ENCODE measurements at regions not wholly inside any gene's neighbourhood (a gene's known extent, or its start where the extent isn't known, plus 50 kb on each side); places are given as distances from the start of the nearest gene placed in this dataset.

GRCh38 chr2:149872638-149873150 lies 285.1 kb upstream of the MMADHC start:
- H3K27ac ChIP-seq, result no peak overlapping the region
- CTCF ChIA-PET, result no interaction called here
- no peaks in the 10 kb centered on the region for H3F3A ChIP-seq (ENCODE audit: insufficient read depth, low read depth)
- H3K4me2 ChIP-seq, result no peak overlapping the region
- POLR2A ChIA-PET (ENCODE audit: unreplicated experiment), result no interaction called here
- 0 out of 2 replicates have a peak, but pooled peaks cover 4% of the 10 kb centered on the region for H3K4me1 ChIP-seq (replicated peaks; ENCODE audit: insufficient read depth)
- no peak for TF ChIP-seq CTCF (conservative IDR thresholded peaks at IDR 0.05)
- no peak for TF ChIP-seq EZH2 (IDR thresholded peaks at IDR 0.05; ENCODE audit: low read depth)
- H2AFZ ChIP-seq, result no peak overlapping the region
- H3K27me3 ChIP-seq (ENCODE audit: insufficient read depth, low read depth), result no peaks in the 10 kb centered on the region
- H3K4me3 ChIP-seq, result no peak overlapping the region
- no peaks in the 10 kb centered on the region for H3K9me3 ChIP-seq (ENCODE audit: insufficient read depth, low read depth)
- no peaks in the 10 kb centered on the region for H3K9me2 ChIP-seq (ENCODE audit: insufficient read depth)
- no peaks in the 10 kb centered on the region for H3K79me2 ChIP-seq (ENCODE audit: low read depth)
- BruUV-seq (replicated peaks), result no TSS peak
- DNase-seq, result no peak
- no peaks in the 10 kb centered on the region for H3K36me3 ChIP-seq (ENCODE audit: low read depth)
- intact Hi-C loops (cut with micrococcal nuclease; ENCODE audit: unreplicated experiment), result no loop called here
- no peaks in the 10 kb centered on the region for H4K20me1 ChIP-seq (ENCODE audit: insufficient read depth)

GRCh38 chr2:149872041-149872440 lies 284.5 kb upstream of the MMADHC start:
- no TSS peak for BruUV-seq (replicated peaks)
- Histone ChIP-seq H3K79me2 (ENCODE audit: low read depth) (no peaks in the 10 kb centered on the region), H3K9me2 (ENCODE audit: insufficient read depth) (no peaks in the 10 kb centered on the region), H3K4me3 (no peak overlapping the region), H3K27ac (no peak overlapping the region), H3K9me3 (ENCODE audit: insufficient read depth, low read depth) (no peaks in the 10 kb centered on the region), H3K4me1 (replicated peaks; ENCODE audit: insufficient read depth) (no peaks in the 10 kb centered on the region), H2AFZ (no peak overlapping the region), H3K4me2 (no peak overlapping the region), H4K20me1 (ENCODE audit: insufficient read depth) (no peaks in the 10 kb centered on the region), H3K27me3 (ENCODE audit: insufficient read depth, low read depth) (no peaks in the 10 kb centered on the region), H3F3A (ENCODE audit: insufficient read depth, low read depth) (no peaks in the 10 kb centered on the region), H3K36me3 (ENCODE audit: low read depth) (no peaks in the 10 kb centered on the region)
- no peak for DNase-seq
- CTCF ChIA-PET, result no interaction called here
- no peak for TF ChIP-seq EZH2 (IDR thresholded peaks at IDR 0.05; ENCODE audit: low read depth)
- no peak for TF ChIP-seq CTCF (conservative IDR thresholded peaks at IDR 0.05)
- POLR2A ChIA-PET (ENCODE audit: unreplicated experiment), result no interaction called here
- intact Hi-C loops (cut with micrococcal nuclease; ENCODE audit: unreplicated experiment), result no loop called here

- CTCF ChIA-PET, result no interaction called here
- TF ChIP-seq EZH2 (IDR thresholded peaks at IDR 0.05; ENCODE audit: low read depth) (no peak), CTCF (conservative IDR thresholded peaks at IDR 0.05) (no peak)
- no peak overlapping the region for H2AFZ ChIP-seq
- POLR2A ChIA-PET (ENCODE audit: unreplicated experiment), result no interaction called here
- H3K4me2 ChIP-seq, result no peak overlapping the region
- no peaks in the 10 kb centered on the region for H3K9me2 ChIP-seq (ENCODE audit: insufficient read depth)
- H3K4me1 ChIP-seq (replicated peaks; ENCODE audit: insufficient read depth), result no peaks in the 10 kb centered on the region
- H3K27me3 ChIP-seq (ENCODE audit: insufficient read depth, low read depth), result no peaks in the 10 kb centered on the region
- no peaks in the 10 kb centered on the region for H3K9me3 ChIP-seq (ENCODE audit: insufficient read depth, low read depth)
- H3K79me2 ChIP-seq (ENCODE audit: low read depth), result no peaks in the 10 kb centered on the region
- BruUV-seq (replicated peaks), result no TSS peak
- H3F3A ChIP-seq (ENCODE audit: insufficient read depth, low read depth), result no peaks in the 10 kb centered on the region
- no peak overlapping the region for H3K27ac ChIP-seq
- no peaks in the 10 kb centered on the region for H3K36me3 ChIP-seq (ENCODE audit: low read depth)
- H3K4me3 ChIP-seq, result no peak overlapping the region
- DNase-seq, result no peak
- intact Hi-C loops (cut with micrococcal nuclease; ENCODE audit: unreplicated experiment), result no loop called here
- no peaks in the 10 kb centered on the region for H4K20me1 ChIP-seq (ENCODE audit: insufficient read depth)
Observed at GRCh38 chr2:149871091-149871885, 283.7 kb upstream of the MMADHC start.

Measured in PC-9 (cell line).